ENCODE measurements at regions not wholly inside any gene's neighbourhood (a gene's known extent, or its start where the extent isn't known, plus 50 kb on each side); places are given as distances from the start of the nearest gene placed in this dataset.

- no peak overlapping the region for H3K4me3 Mint-ChIP-seq
- DNase-seq (ENCODE audit: low spot score) = no peak
- peaks cover 6% of the 10 kb centered on the region for H3K36me3 Mint-ChIP-seq (ENCODE audit: low read depth)
- H3K27me3 Mint-ChIP-seq (ENCODE audit: low read depth) = no peaks in the 10 kb centered on the region
- H3K9me3 Mint-ChIP-seq = peaks cover 10% of the 10 kb centered on the region
- H3K27ac Mint-ChIP-seq = no peak overlapping the region
- peaks cover 45% of the 10 kb centered on the region for H3K4me1 Mint-ChIP-seq (ENCODE audit: low read depth)
Observed at GRCh38 chr3:189042832-189043231, 128.9 kb upstream of the TPRG1 start.

GRCh38 chr3:189049458-189050236 is 122.1 kb upstream of the TPRG1 start:
- H3K27ac Mint-ChIP-seq = peak overlapping the region; percentile 87
- peaks cover 46% of the 10 kb centered on the region for H3K4me1 Mint-ChIP-seq (ENCODE audit: low read depth)
- no peak for DNase-seq (ENCODE audit: low spot score)
- H3K36me3 Mint-ChIP-seq (ENCODE audit: low read depth) = peaks cover 31% of the 10 kb centered on the region
- peaks cover 6% of the 10 kb centered on the region for H3K27me3 Mint-ChIP-seq (ENCODE audit: low read depth)
- H3K4me3 Mint-ChIP-seq = peak overlapping the region; percentile 67
- peaks cover 26% of the 10 kb centered on the region for H3K9me3 Mint-ChIP-seq

GRCh38 chr3:189053322-189053721 is 118.4 kb upstream of the TPRG1 start:
- no peak for DNase-seq (ENCODE audit: low spot score)
- Mint-ChIP-seq H3K27me3 (ENCODE audit: low read depth) (peaks cover 6% of the 10 kb centered on the region), H3K36me3 (ENCODE audit: low read depth) (peaks cover 29% of the 10 kb centered on the region), H3K9me3 (peaks cover 26% of the 10 kb centered on the region), H3K4me3 (no peak overlapping the region), H3K4me1 (ENCODE audit: low read depth) (peaks cover 42% of the 10 kb centered on the region), H3K27ac (no peak overlapping the region)

GRCh38 chr3:189056646-189057335 is 115.0 kb upstream of the TPRG1 start:
- peaks cover 11% of the 10 kb centered on the region for H3K36me3 Mint-ChIP-seq (ENCODE audit: low read depth)
- H3K4me1 Mint-ChIP-seq (ENCODE audit: low read depth) = peaks cover 20% of the 10 kb centered on the region
- no peak overlapping the region for H3K27ac Mint-ChIP-seq
- H3K27me3 Mint-ChIP-seq (ENCODE audit: low read depth) = peaks cover 23% of the 10 kb centered on the region
- H3K9me3 Mint-ChIP-seq = peaks cover 28% of the 10 kb centered on the region
- no peak overlapping the region for H3K4me3 Mint-ChIP-seq
- DNase-seq (ENCODE audit: low spot score) = no peak

GRCh38 chr3:189057369-189057768 is 114.4 kb upstream of the TPRG1 start:
- H3K36me3 Mint-ChIP-seq (ENCODE audit: low read depth) = peaks cover 6% of the 10 kb centered on the region
- peaks cover 24% of the 10 kb centered on the region for H3K27me3 Mint-ChIP-seq (ENCODE audit: low read depth)

GRCh38 chr3:189058071-189058470 is 113.7 kb upstream of the TPRG1 start:
- H3K36me3 Mint-ChIP-seq (ENCODE audit: low read depth) = peaks cover 3% of the 10 kb centered on the region
- no peak overlapping the region for H3K27ac Mint-ChIP-seq
- peaks cover 25% of the 10 kb centered on the region for H3K27me3 Mint-ChIP-seq (ENCODE audit: low read depth)
- DNase-seq (ENCODE audit: low spot score) = no peak
- peaks cover 27% of the 10 kb centered on the region for H3K9me3 Mint-ChIP-seq
- no peak overlapping the region for H3K4me3 Mint-ChIP-seq
- H3K4me1 Mint-ChIP-seq (ENCODE audit: low read depth) = peaks cover 13% of the 10 kb centered on the region

More at GRCh38 chr3:189057369-189057768, 114.4 kb upstream of the TPRG1 start:
- Mint-ChIP-seq H3K4me3 (no peak overlapping the region), H3K27ac (no peak overlapping the region), H3K9me3 (peaks cover 26% of the 10 kb centered on the region), H3K4me1 (ENCODE audit: low read depth) (peaks cover 17% of the 10 kb centered on the region)
- no peak for DNase-seq (ENCODE audit: low spot score)

- Mint-ChIP-seq H3K36me3 (ENCODE audit: low read depth) (no peaks in the 10 kb centered on the region), H3K27ac (no peak overlapping the region), H3K4me1 (ENCODE audit: low read depth) (peaks cover 8% of the 10 kb centered on the region), H3K9me3 (peaks cover 16% of the 10 kb centered on the region), H3K27me3 (ENCODE audit: low read depth) (peaks cover 39% of the 10 kb centered on the region), H3K4me3 (no peak overlapping the region)
- DNase-seq (ENCODE audit: low spot score) = no peak
Observed at GRCh38 chr3:189070965-189071364, 100.8 kb upstream of the TPRG1 start.

GRCh38 chr3:189071446-189071845 is 100.3 kb upstream of the TPRG1 start:
- DNase-seq (ENCODE audit: low spot score) = peak; percentile 13

GRCh38 chr3:189076449-189076848 is 95.3 kb upstream of the TPRG1 start:
- Mint-ChIP-seq H3K4me3 (no peak overlapping the region), H3K27me3 (ENCODE audit: low read depth) (peaks cover 27% of the 10 kb centered on the region)

More at GRCh38 chr3:189071446-189071845, 100.3 kb upstream of the TPRG1 start:
- H3K36me3 Mint-ChIP-seq (ENCODE audit: low read depth) = no peaks in the 10 kb centered on the region
- H3K4me1 Mint-ChIP-seq (ENCODE audit: low read depth) = peaks cover 8% of the 10 kb centered on the region
- peaks cover 15% of the 10 kb centered on the region for H3K9me3 Mint-ChIP-seq
- H3K27ac Mint-ChIP-seq = no peak overlapping the region
- H3K4me3 Mint-ChIP-seq = no peak overlapping the region
- peaks cover 38% of the 10 kb centered on the region for H3K27me3 Mint-ChIP-seq (ENCODE audit: low read depth)

GRCh38 chr3:189080745-189081144 is 91.0 kb upstream of the TPRG1 start:
- Mint-ChIP-seq H3K4me3 (no peak overlapping the region), H3K36me3 (ENCODE audit: low read depth) (no peaks in the 10 kb centered on the region), H3K4me1 (ENCODE audit: low read depth) (no peaks in the 10 kb centered on the region), H3K9me3 (no peaks in the 10 kb centered on the region), H3K27me3 (ENCODE audit: low read depth) (peaks cover 9% of the 10 kb centered on the region), H3K27ac (no peak overlapping the region)
- DNase-seq (ENCODE audit: low spot score) = no peak

More at GRCh38 chr3:189076449-189076848, 95.3 kb upstream of the TPRG1 start:
- Mint-ChIP-seq H3K36me3 (ENCODE audit: low read depth) (no peaks in the 10 kb centered on the region), H3K9me3 (no peaks in the 10 kb centered on the region), H3K4me1 (ENCODE audit: low read depth) (peaks cover 5% of the 10 kb centered on the region), H3K27ac (no peak overlapping the region)
- no peak for DNase-seq (ENCODE audit: low spot score)

GRCh38 chr3:189082666-189083427 is 88.9 kb upstream of the TPRG1 start:
- H3K4me3 Mint-ChIP-seq = no peak overlapping the region
- no peak overlapping the region for H3K27ac Mint-ChIP-seq
- peaks cover 4% of the 10 kb centered on the region for H3K9me3 Mint-ChIP-seq
- DNase-seq (ENCODE audit: low spot score) = no peak
- no peaks in the 10 kb centered on the region for H3K36me3 Mint-ChIP-seq (ENCODE audit: low read depth)
- H3K4me1 Mint-ChIP-seq (ENCODE audit: low read depth) = no peaks in the 10 kb centered on the region
- H3K27me3 Mint-ChIP-seq (ENCODE audit: low read depth) = peaks cover 14% of the 10 kb centered on the region

- H3K4me1 Mint-ChIP-seq (ENCODE audit: low read depth) = no peaks in the 10 kb centered on the region
- peaks cover 12% of the 10 kb centered on the region for H3K27me3 Mint-ChIP-seq (ENCODE audit: low read depth)
- H3K9me3 Mint-ChIP-seq = peaks cover 7% of the 10 kb centered on the region
- no peak for DNase-seq (ENCODE audit: low spot score)
- no peak overlapping the region for H3K4me3 Mint-ChIP-seq
- H3K27ac Mint-ChIP-seq = no peak overlapping the region
- H3K36me3 Mint-ChIP-seq (ENCODE audit: low read depth) = no peaks in the 10 kb centered on the region
Observed at GRCh38 chr3:189084620-189085019, 87.2 kb upstream of the TPRG1 start.

- Mint-ChIP-seq H3K27ac (no peak overlapping the region), H3K4me1 (ENCODE audit: low read depth) (no peaks in the 10 kb centered on the region), H3K4me3 (no peak overlapping the region), H3K27me3 (ENCODE audit: low read depth) (peaks cover 25% of the 10 kb centered on the region), H3K36me3 (ENCODE audit: low read depth) (no peaks in the 10 kb centered on the region), H3K9me3 (peaks cover 7% of the 10 kb centered on the region)
- no peak for DNase-seq (ENCODE audit: low spot score)
Observed at GRCh38 chr3:189092547-189092946, 79.2 kb upstream of the TPRG1 start.

GRCh38 chr3:189094539-189094938 is 77.2 kb upstream of the TPRG1 start:
- Mint-ChIP-seq H3K9me3 (no peaks in the 10 kb centered on the region), H3K27me3 (ENCODE audit: low read depth) (peaks cover 24% of the 10 kb centered on the region), H3K4me3 (no peak overlapping the region), H3K27ac (no peak overlapping the region), H3K36me3 (ENCODE audit: low read depth) (no peaks in the 10 kb centered on the region), H3K4me1 (ENCODE audit: low read depth) (no peaks in the 10 kb centered on the region)
- no peak for DNase-seq (ENCODE audit: low spot score)

Measured in T-helper 2 cell treated with Interferon-gamma antibody and Interleukin-4, amounts not matched to agents 5 μg/mL and 100 μg/mL, for 36 hours (primary cell).